CD4-positive, alpha-beta T cell treated with Interleukin-4 for 1 hour (primary cell): ENCODE measurements at regions not wholly inside any gene's neighbourhood (a gene's known extent, or its start where the extent isn't known, plus 50 kb on each side); places are given as distances from the start of the nearest gene placed in this dataset.
"Not testable (repeated sequence)": the region's sequence is repeated elsewhere in the genome, so short reads cannot be mapped to it uniquely, and the experiment has no call there.

Experiments used
- DNase-seq, 2 donors: peaks; one replicate each; pipeline ENCODE4 v3.0.0-alpha.2; 2020 to 2022

- DNase-seq, result no peak
Measured at GRCh38 chr9:78383130-78383529, 86.2 kb downstream of the PSAT1 start.

- no peak for DNase-seq
Measured at GRCh38 chr9:78386348-78386747, 89.4 kb downstream of the PSAT1 start.

GRCh38 chr9:78386773-78387172 lies 89.8 kb downstream of the PSAT1 start:
- no peak for DNase-seq

GRCh38 chr9:78393340-78393739 lies 96.4 kb downstream of the PSAT1 start:
- no peak for DNase-seq

- no peak for DNase-seq
Measured at GRCh38 chr9:78393932-78394331, 97.0 kb downstream of the PSAT1 start.

- DNase-seq, result no peak
Measured at GRCh38 chr9:78396087-78396486, 99.2 kb downstream of the PSAT1 start.

GRCh38 chr9:78397045-78397444 lies 100.1 kb downstream of the PSAT1 start:
- no peak for DNase-seq

GRCh38 chr9:78397454-78397853 lies 100.5 kb downstream of the PSAT1 start:
- no peak for DNase-seq

- no peak for DNase-seq
Measured at GRCh38 chr9:78399153-78399552, 102.2 kb downstream of the PSAT1 start.

GRCh38 chr9:78400496-78400895 lies 103.6 kb downstream of the PSAT1 start:
- DNase-seq, result no peak

GRCh38 chr9:78405461-78405860 lies 108.5 kb downstream of the PSAT1 start:
- DNase-seq, result no peak

- no peak for DNase-seq
Measured at GRCh38 chr9:78406146-78406545, 109.2 kb downstream of the PSAT1 start.

GRCh38 chr9:78406933-78407332 lies 110.0 kb downstream of the PSAT1 start:
- no peak for DNase-seq

- DNase-seq, result no peak
Measured at GRCh38 chr9:78407636-78408312, 110.8 kb downstream of the PSAT1 start.

GRCh38 chr9:78408388-78408787 lies 111.5 kb downstream of the PSAT1 start:
- DNase-seq, result no peak

- DNase-seq, result not testable (repeated sequence)
Measured at GRCh38 chr9:78409928-78410510, 113.1 kb downstream of the PSAT1 start.

GRCh38 chr9:78422309-78422708 lies 125.4 kb downstream of the PSAT1 start:
- no peak for DNase-seq

- no peak for DNase-seq
Measured at GRCh38 chr9:78424299-78424698, 127.4 kb downstream of the PSAT1 start.

GRCh38 chr9:78428640-78429039 lies 131.7 kb downstream of the PSAT1 start:
- DNase-seq, result no peak

GRCh38 chr9:78430387-78430786 lies 133.5 kb downstream of the PSAT1 start:
- DNase-seq, result no peak

- not testable (repeated sequence) for DNase-seq
Measured at GRCh38 chr9:78431039-78431438, 134.1 kb downstream of the PSAT1 start.

- DNase-seq, result no peak
Measured at GRCh38 chr9:78436873-78437272, 139.9 kb downstream of the PSAT1 start.

- DNase-seq, result no peak
Measured at GRCh38 chr9:78437296-78437695, 140.4 kb downstream of the PSAT1 start.

- no peak for DNase-seq
Measured at GRCh38 chr9:78437806-78438205, 140.9 kb downstream of the PSAT1 start.

GRCh38 chr9:78438211-78438610 lies 141.3 kb downstream of the PSAT1 start:
- DNase-seq, result no peak
